A673 (cell line): ENCODE measurements at regions not wholly inside any gene's neighbourhood (a gene's known extent, or its start where the extent isn't known, plus 50 kb on each side); places are given as distances from the start of the nearest gene placed in this dataset.
"Not testable (repeated sequence)": the region's sequence is repeated elsewhere in the genome, so short reads cannot be mapped to it uniquely, and the experiment has no call there.

Source experiments
- EZH2 ChIP-seq: fragments of 200-600 bp; sonication (generic); IDR thresholded peaks from 2 replicates; pipeline ENCODE4 v1.6.1; 2017; ENCODE audit warnings: borderline replicate concordance, low read depth, mild to moderate bottlenecking, mixed read lengths, antibody characterized with exemption, low read length; ENCODE audit not compliant: poor library complexity, severe bottlenecking
- TF ChIP-seq, protein P1 (sequence below): fragments of 300-800, 200-600 bp; sonication (generic); conservative IDR thresholded peaks from 2 replicates; pipeline ENCODE4 v1.5.1; 2017; ENCODE audit warnings: low read depth, mild to moderate bottlenecking, antibody characterized with exemption, low read length, moderate library complexity, mixed read lengths

DNA sequence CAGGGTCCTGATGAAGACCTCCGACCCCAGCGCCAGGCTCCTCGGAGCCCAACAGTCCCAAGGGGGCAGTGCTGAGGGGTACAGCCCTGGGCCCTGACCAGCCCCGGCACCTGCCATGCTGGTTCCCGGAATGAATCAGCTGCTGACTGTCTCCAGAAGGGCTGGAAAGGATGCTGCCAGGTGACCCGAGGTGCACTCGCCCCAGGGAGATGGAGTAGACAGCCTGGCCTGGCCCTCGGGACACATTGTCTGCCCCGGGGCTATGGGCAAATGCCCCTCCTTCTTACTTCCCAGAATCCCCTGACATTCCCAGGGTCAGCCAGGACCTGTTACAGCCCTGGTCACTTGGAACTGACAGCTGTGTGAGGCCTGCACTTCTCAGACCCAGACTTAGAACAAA, 5485.8 kb upstream of the TPTE start:
- TF ChIP-seq, protein P1, sequence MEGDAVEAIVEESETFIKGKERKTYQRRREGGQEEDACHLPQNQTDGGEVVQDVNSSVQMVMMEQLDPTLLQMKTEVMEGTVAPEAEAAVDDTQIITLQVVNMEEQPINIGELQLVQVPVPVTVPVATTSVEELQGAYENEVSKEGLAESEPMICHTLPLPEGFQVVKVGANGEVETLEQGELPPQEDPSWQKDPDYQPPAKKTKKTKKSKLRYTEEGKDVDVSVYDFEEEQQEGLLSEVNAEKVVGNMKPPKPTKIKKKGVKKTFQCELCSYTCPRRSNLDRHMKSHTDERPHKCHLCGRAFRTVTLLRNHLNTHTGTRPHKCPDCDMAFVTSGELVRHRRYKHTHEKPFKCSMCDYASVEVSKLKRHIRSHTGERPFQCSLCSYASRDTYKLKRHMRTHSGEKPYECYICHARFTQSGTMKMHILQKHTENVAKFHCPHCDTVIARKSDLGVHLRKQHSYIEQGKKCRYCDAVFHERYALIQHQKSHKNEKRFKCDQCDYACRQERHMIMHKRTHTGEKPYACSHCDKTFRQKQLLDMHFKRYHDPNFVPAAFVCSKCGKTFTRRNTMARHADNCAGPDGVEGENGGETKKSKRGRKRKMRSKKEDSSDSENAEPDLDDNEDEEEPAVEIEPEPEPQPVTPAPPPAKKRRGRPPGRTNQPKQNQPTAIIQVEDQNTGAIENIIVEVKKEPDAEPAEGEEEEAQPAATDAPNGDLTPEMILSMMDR, result not testable (repeated sequence)
- TF ChIP-seq EZH2, result not testable (repeated sequence)
